ENCODE measurements at regions not wholly inside any gene's neighbourhood (a gene's known extent, or its start where the extent isn't known, plus 50 kb on each side); places are given as distances from the start of the nearest gene placed in this dataset.
"Not testable (repeated sequence)": the region's sequence is repeated elsewhere in the genome, so short reads cannot be mapped to it uniquely, and the experiment has no call there.

DNA sequence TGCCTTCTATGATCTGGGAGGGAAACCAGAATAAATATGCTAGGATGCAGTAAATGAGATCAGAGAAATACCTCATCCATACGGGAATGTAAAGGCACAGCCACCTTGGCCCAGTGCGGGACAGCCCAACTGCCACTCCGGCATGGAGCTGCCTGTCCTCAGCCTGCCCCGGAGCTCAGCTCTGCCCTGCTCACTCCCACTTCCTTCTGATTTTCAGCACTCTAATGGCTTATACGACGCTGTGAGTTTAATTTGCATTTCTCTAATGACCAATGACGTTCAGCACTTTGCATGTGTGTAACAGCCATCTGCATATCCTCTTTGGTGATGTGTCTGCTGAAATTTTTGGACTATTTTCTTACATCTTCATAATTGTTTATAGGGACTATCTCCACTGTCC is 172.5 kb upstream of the RAB6C start:
- no peak for DNase-seq (ENCODE audit: low read depth in 2 of 3, low spot score in 2 of 3)

DNA sequence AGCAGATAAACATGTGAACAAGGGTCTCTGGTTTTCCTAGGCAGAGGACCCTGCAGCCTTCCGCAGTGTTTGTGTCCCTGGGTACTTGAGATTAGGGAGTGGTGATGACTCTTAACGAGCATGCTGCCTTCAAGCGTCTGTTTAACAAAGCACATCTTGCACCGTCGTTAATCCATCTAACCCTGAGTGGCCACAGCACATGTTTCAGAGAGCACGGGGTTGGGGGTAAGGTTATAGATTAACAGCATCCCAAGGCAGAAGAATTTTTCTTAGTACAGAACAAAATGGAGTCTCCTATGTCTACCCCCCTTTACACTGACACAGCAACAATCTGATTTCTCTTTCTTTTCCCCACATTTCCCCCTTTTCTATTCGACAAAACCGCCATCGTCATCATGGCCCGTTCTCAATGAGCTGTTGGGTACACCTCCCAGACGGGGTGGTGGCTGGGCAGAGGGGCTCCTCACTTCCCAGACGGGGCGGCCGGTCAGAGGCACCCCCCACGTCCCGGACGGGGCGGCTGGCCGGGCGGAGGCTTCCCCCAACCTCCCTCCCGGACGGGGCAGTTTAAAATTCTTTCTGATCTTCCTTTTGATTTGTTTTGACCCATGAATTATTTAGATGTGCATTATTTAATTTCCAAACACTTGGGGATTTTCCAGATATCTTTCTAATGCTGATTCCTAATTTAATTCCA is 171.7 kb upstream of the RAB6C start:
- not testable (repeated sequence) for DNase-seq (ENCODE audit: low read depth in 2 of 3, low spot score in 2 of 3)

DNA sequence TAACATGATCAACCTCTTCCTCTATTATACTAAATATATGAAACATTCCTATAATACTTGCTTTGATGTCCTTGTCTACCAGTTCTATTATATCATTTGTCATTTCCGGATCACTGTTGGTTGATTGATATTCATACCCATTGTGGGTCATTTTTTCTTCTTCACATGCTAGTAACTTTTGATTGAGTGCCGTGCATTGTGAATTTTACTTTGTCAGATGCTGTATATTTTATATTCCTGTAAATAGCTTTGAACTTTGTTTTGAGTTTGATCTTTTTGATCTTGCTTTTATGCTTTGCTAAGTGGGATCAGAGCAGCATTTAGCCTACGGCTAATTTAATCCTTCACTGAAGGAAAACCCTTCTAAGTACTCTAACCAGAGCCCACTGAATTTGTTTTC is 168.9 kb upstream of the RAB6C start:
- DNase-seq (ENCODE audit: low read depth in 2 of 3, low spot score in 2 of 3): no peak

DNA sequence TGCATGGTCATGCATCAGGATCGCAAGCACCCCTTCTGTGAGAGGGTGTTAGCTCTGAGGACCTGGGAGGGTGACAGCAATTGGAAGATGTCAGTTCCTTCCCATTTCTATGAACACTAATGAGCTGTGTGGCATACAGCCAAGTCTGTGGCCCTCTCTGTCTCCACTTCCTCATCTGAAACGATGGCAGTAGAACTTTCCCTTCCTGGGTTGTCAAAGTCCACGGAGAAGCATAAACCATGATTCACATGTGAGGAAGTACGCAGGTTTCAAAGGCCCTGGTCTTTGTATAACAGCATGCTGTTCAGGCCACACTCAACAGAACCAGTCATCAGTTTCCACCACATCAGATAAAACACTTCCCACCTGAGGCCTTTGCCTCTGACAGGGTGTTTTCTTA is 167.4 kb upstream of the RAB6C start:
- DNase-seq (ENCODE audit: low read depth in 2 of 3, low spot score in 2 of 3): peak in 2 of 3 donors; percentile 89 to 97

DNA sequence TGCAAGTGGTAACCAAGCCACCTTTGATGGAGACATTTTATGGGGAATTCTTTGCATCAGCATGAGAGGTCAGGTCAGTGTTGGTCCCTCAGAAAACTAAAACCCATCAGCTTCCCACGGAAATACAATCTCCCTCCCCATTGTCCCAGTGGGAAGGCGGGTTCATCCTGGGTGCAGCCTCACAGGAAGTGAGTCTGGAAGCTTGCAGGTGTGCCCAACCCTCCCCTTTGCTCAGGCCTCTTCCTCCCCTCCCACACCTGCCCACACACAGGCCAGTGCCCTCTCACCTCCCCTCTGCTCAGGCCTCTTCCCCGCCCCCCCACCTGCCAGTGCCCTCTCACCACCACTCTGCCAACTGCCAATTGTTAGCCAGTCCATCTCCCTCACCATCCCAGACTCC is 166.8 kb upstream of the RAB6C start:
- no peak for DNase-seq (ENCODE audit: low read depth in 2 of 3, low spot score in 2 of 3)

DNA sequence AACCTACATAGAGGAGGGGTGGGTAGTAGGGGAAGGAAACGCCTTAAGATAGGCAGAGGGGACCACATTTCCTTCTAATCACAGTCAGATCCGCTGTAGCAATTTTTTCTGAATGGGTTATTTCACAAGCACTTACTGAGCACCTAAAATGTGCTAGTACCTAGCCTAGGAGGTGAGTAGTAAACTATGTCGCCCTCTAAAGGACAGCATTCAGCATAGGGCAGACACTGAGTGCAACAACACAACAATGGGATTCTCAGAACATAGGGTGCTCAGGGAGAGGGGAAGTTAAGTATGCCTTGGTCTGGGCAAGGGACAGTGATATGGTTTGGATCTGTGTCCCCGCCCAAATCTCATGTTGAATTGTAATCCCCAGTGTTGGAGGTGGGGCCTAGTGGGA is 166.1 kb upstream of the RAB6C start:
- DNase-seq (ENCODE audit: low read depth in 2 of 3, low spot score in 2 of 3): peak in 2 of 3 donors; percentile 11 to 29

DNA sequence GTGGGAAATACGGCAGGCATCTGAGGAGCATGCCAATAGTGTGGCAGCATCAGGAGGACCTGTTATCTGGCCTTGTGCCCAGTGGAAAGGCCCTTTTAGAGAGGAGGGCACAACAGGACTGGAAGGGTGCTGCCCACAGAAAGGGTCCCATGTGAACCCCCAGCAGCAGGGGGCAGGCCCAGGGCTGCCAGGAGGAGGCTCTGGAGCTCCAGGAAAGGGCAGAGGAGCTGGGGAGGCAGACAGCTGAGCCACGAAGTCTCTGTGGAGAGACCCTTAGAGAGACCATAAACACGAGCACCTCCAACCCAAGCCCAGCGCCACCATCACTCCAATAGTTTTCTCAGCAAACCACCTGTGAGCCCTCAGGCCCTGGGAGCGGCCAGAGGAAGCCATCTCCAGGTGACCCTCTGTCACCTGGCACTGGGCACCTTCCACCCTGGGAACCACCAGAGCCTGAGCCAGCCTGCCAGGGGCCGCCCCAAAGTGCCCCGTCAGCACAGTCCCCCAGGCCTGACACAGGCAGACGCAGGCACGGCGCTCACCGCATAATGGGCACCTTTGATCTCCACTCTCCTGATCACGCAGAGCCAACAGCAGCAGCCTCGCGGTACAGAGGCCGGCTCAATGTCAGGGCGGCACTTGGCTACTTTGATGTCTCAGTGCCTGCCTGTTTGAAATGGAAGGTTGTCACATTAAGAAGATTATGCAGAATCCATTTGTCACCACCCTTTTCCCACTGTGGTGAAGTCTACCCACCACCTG is 162.5 kb upstream of the RAB6C start:
- no peak for DNase-seq (ENCODE audit: low read depth in 2 of 3, low spot score in 2 of 3)

DNA sequence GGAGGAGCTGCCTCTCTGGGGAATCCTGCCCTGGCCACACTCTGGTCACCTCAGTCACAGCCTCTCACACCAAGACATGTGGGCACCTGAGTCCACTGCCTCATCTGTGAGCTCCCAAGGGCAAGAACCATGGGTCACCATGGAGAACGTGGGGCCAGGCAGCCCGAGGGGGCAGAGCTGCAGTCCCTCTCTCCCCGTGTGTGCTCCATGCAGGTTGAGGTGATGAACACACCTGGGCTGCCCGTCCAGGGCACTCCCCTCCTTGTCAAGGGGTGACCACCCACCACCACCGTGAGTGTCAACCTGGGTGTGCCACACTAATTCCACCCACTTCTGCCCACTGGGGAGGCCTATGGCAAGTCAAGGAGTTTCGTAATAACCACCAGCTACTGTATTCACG is 159.6 kb upstream of the RAB6C start:
- no peak for DNase-seq (ENCODE audit: low read depth in 2 of 3, low spot score in 2 of 3)

DNA sequence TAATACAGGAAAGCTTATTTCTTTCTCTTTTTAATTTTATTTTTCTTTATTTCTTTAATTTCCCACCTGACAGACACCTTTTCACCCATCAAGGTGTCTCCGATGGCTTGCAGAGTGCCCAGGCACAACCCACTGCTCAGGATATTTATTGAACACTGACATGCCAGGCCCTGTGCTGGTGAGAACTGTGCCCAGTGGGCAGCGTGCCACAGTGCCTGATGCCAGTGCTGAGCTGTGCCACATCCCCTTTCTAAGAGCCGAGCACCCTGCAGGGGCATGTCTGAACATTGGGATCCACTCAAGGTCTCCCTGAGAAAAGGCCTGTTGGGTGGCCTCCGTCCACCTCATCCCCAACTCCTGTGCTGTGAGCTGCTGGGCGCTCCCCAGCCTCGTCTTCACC is 158.6 kb upstream of the RAB6C start:
- no peak for DNase-seq (ENCODE audit: low read depth in 2 of 3, low spot score in 2 of 3)

DNA sequence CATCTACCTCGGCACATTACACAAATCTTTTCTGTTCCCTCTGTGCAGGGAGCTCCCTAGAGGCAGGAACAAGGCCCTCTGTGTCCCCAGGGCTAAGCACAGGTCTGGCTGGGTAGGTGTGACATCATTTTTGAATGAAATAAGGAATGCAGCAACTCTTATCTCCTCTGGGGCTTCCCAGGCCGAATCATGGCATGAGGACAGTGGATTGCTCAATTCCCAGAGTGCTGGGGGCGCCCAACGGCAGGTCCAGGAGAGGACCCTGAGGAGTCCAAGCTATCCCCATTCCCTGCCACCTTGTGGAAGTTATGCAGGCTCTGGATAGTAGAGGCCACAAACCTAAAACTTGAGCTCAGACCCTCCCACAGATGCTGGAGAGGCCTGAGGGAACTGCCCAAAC is 158.0 kb upstream of the RAB6C start:
- DNase-seq (ENCODE audit: low read depth in 2 of 3, low spot score in 2 of 3): no peak

DNA sequence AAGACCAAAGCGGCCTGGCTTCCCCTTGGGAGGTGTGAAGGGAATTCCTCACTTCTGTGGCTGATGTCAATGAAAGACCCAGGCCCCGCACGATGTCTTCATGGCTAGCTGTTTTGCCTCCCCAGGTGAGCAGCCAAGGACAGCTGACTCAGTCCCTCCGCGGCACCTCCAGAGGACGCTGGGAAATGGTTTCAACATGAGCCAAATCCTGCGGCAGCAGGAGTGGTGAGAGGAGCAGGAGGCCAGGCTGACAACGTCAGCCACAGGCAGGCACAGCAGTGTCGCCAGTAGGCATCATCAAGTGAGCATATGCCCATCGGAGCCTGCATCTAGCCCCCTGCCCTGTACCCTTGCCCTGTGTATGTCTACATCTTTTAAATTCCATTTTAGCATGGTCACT is 156.4 kb upstream of the RAB6C start:
- no peak for DNase-seq (ENCODE audit: low read depth in 2 of 3, low spot score in 2 of 3)

DNA sequence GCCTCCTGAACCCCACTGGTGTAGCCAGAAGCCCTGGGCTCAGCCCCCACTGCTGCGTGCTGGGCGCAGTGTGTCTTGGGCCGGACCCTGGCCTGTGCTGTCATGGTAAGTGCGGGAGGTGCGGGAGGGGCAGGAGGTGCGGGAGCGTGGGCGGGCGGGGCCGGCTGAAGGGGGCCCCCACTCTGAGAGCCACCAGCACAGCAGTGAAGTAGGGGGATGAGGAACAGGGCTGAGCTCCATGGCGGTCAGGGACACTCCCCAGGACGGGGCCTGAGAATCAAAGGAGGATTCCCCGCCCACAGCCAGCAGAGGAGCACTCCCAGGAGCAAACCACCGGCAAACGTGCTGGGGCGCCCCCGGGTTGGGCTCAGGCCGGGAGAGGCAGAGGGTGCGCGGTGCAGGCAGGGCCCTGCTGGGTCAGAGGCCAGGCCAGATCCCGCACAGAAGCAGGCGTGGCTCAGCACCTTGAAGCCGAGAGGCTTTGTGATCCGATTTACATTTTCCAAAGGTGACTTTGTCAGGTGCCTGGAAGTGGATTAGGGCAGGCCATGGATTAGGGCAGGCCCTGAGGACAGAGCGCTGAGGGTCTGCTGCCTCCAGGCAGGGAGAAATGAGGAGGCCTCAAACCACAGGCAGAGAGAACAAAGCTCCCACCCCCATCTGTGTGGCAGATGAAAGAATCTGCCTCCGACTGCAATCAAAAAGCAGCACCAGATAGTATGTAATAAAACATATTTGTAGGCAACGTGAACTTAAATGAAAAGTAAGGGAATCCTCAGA is 152.0 kb upstream of the RAB6C start:
- no peak for DNase-seq (ENCODE audit: low read depth in 2 of 3, low spot score in 2 of 3)

DNA sequence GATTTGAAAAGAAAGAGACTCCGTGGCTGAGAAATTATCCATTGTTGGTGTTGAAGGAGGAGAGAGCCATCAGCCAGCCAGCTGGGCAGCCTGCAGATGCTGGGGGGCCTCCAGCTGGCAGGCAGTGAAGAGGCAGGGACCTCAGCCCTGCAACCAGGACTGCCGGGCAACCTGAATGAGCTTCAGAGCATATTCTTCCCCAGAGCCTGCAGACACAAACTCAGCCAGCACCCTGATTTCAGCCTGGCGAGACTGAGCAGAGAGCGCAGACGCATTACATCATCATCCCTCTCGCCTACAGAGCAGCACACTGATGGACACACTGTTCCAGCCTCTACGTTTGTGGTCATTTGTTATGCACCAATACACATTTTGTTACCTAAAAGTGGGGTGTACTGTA is 150.7 kb upstream of the RAB6C start:
- no peak for DNase-seq (ENCODE audit: low read depth in 2 of 3, low spot score in 2 of 3)

DNA sequence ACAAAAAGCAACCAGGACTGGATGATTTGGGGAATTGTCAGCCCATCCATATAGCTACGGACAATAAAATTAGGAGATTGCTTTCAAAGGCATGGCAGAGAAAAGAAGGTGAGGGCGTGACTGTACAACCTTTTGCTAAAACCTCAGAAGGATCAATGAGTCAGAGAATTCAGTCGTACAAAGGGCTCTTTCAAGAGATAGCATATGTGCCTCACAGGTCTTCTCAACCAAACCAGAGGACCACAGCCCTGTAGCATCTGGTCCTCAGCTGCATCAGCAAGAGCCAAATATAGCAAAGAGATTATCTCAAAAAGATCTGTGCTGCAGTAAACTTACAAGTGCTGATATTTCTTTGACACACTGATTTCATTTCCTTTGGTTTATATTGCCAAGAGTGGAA is 149.9 kb upstream of the RAB6C start:
- DNase-seq (ENCODE audit: low read depth in 2 of 3, low spot score in 2 of 3): no peak

DNA sequence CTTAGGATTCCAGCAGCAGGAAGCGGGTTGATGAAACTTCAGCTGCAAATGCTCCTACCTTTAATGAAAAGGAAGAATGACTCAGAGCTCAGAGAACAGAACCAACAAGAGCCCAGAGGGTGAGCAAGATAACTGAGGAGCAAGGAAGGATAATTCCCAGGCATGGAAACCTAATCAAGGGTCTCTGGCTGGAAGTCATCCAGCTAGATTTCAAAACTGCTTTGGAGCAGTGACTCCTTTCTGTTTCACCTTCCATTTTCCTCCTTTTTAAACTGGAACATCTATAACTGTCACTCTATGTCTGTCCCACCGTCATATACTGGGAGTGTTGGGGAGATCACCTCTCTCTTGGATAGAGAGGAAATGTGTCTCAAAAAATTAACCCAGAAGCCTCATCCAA is 148.4 kb upstream of the RAB6C start:
- DNase-seq (ENCODE audit: low read depth in 2 of 3, low spot score in 2 of 3): no peak

DNA sequence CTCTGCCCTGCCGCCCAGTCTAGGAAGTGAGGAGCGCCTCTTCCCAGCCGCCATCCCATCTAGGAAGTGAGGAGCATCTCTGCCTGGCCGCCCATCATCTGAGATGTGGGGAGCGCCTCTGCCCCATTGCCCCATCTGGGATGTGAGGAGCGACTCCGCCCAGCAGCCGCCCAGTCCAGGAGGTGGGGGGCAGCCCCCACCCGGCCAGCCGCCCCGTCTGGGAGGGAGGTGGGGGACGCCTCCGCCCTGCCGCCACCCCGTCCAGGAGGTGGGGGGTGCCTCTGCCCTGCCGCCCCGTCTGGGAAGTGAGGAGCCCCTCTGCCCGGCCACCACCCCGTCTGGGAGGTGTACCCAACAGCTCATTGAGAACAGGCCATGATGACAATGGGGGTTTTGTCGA is 146.0 kb upstream of the RAB6C start:
- DNase-seq (ENCODE audit: low read depth in 2 of 3, low spot score in 2 of 3): not testable (repeated sequence)

DNA sequence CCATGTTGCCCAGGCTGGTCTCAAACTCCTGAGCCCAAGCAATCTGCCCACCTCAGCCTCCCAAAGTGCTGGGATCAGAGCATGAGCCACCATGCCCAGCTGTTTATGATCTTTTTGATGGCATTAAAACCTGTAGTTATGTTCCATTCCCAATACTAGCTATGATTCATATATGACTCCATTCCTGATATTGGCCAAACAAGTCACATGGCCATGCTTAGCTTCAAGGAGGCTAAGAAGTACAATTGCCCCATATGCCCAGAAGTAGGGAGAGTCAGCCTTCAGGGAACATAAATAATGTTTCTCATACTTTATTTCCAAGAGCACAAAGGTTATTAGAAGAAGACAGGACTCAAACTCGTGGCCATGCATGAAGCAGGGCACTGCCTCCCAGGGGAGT is 132.4 kb upstream of the RAB6C start:
- DNase-seq (ENCODE audit: low read depth in 2 of 3, low spot score in 2 of 3): no peak

DNA sequence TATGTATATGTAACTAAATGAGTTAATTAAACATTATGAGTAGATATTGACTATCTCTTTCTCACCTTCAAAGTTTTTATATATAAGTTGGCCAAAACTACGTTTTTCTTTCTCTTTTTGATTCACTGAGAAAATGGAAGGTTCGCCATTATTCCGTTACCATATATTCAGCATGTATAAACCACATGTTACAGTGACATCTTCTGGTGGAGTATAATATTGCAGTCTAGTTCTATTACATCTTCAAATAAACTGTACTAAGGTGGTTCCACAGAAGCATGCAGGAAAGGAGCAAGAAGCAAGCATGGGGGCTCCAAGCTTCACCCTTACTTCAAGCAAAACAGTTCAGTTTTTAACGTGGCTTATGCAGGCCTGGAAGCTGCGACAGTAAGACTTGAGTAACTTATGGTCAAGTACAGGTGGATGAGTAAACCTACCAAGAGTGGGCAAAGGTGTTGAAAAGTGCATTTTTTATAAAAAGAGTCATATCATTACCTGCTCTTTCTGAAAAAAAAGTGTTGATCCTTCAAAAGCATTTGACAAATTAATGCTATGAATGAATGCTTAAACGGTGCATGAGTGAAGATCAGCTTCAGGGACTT is 129.8 kb upstream of the RAB6C start:
- DNase-seq (ENCODE audit: low read depth in 2 of 3, low spot score in 2 of 3): peak; percentile 41 to 90 (median 75)

DNA sequence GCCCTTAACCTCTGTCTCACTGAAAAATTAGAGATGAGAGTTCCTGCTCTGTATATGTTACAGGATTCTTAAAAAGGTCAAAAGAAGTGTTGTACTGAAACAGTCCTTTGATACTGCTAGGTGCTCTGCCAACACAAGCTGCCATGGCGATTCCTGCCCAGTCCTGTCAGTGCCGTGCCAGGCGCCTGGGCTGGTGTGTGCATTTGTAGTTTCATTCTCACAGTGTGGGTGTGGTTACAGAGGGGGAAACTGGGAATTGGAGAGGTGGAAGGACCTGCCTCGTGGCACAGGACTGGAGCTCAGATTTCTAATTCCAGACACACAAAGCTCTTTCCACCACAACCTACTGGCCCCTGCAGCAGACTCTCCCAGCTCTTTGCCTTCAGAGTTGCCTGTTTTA is 122.3 kb upstream of the RAB6C start:
- no peak for DNase-seq (ENCODE audit: low read depth in 2 of 3, low spot score in 2 of 3)

DNA sequence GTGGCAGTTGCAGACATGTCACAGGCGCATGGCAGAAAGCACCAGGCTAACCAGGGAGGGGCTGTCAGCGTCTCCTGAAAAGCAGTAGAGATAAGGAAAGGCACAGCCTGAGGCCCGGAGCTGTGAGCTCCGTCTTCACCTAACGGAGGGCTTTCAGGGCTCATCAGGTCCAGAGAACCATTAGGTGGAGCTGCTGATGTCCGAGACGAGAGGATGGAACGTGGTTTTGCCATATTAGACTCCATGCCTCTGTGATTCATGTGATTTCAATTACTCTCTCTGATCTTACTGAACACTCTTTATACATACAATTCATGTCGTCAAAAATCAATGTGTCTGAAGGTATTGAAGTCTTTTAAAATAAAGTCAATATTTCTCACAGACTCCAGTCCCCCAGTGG is 120.3 kb upstream of the RAB6C start:
- no peak for DNase-seq (ENCODE audit: low read depth in 2 of 3, low spot score in 2 of 3)

DNA sequence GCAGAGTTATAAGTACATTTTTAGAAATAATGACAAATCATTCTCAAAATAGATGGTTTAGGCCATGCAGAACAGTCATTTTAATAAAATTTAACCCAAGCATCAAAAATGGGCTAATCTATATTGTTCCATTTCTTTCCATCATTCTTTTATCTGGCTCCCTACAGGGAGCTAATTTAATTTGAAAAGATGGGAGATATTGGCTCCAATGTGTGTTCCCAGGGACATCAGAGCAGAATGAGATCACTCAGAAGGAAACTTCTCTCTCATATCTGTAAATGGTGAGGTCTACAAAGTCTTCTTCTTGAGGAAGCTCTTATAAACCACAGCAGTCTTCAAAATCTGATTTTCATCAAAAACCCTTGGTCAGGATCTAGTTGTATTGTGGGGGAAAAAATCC is 119.4 kb upstream of the RAB6C start:
- no peak for DNase-seq (ENCODE audit: low read depth in 2 of 3, low spot score in 2 of 3)

Data from hematopoietic multipotent progenitor cell (in vitro differentiated cells).